ENCODE measurements at regions not wholly inside any gene's neighbourhood (a gene's known extent, or its start where the extent isn't known, plus 50 kb on each side); places are given as distances from the start of the nearest gene placed in this dataset.

DNA sequence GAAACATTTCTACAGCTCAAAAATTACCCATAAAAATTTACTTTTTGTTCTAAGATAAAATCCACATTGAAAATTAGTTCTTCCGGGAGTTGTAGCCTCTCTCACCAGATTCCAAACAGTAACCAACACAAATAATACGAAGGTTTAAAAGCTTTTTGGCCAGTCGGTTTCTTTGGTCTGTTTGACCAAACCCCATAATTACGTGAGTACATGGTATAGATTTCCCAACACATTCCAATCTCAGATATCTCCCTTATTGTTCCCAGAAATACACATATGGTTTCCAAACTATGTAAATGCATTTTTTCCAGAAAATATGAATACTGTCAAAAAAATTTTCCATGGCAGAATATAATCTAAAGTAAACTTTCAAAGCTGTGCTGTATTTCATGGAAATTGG lies 722.0 kb downstream of the KCNJ2 start:
- Histone ChIP-seq H3K36me3 (no peaks in the 10 kb centered on the region), H3K4me1 (no peaks in the 10 kb centered on the region), H3K4me3 (no peak overlapping the region), H3K9me3 (no peaks in the 10 kb centered on the region), H3K27ac (no peak overlapping the region), H3K27me3 (no peaks in the 10 kb centered on the region)
- intact Hi-C loops (cut with DNase I; ENCODE audit: low total_unique reads): no loop called here
- TF ChIP-seq, protein P1, sequence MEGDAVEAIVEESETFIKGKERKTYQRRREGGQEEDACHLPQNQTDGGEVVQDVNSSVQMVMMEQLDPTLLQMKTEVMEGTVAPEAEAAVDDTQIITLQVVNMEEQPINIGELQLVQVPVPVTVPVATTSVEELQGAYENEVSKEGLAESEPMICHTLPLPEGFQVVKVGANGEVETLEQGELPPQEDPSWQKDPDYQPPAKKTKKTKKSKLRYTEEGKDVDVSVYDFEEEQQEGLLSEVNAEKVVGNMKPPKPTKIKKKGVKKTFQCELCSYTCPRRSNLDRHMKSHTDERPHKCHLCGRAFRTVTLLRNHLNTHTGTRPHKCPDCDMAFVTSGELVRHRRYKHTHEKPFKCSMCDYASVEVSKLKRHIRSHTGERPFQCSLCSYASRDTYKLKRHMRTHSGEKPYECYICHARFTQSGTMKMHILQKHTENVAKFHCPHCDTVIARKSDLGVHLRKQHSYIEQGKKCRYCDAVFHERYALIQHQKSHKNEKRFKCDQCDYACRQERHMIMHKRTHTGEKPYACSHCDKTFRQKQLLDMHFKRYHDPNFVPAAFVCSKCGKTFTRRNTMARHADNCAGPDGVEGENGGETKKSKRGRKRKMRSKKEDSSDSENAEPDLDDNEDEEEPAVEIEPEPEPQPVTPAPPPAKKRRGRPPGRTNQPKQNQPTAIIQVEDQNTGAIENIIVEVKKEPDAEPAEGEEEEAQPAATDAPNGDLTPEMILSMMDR (IDR thresholded peaks at IDR 0.05): no peak
- TF ChIP-seq POLR2A (IDR thresholded peaks at IDR 0.05): no peak
- no peak for DNase-seq

DNA sequence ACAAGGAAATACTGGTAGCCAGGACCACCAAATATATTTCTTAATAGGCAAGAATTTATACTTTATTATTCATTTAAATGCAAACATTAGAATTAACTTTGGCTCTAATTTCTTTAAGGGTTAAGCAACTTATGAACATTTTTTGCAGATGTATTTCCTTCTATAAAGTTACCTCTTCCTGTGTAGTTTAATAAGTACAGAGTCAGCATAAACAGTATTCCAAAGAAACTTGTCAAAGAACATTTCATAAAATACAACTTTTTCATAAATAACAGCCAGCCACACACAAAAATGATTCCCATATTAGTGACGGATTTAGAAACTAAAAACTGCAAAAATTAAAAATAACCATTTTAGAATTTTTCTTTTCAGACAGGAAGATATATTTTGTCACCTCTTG lies 723.2 kb downstream of the KCNJ2 start:
- DNase-seq: no peak
- no peaks in the 10 kb centered on the region for H3K9me3 ChIP-seq
- no peaks in the 10 kb centered on the region for H3K27me3 ChIP-seq
- no peak overlapping the region for H3K4me3 ChIP-seq
- intact Hi-C loops (cut with DNase I; ENCODE audit: low total_unique reads): no loop called here
- H3K27ac ChIP-seq: no peak overlapping the region
- no peaks in the 10 kb centered on the region for H3K4me1 ChIP-seq
- H3K36me3 ChIP-seq: no peaks in the 10 kb centered on the region
- no peak for TF ChIP-seq POLR2A (IDR thresholded peaks at IDR 0.05)
- TF ChIP-seq, protein P1 (IDR thresholded peaks at IDR 0.05): no peak

DNA sequence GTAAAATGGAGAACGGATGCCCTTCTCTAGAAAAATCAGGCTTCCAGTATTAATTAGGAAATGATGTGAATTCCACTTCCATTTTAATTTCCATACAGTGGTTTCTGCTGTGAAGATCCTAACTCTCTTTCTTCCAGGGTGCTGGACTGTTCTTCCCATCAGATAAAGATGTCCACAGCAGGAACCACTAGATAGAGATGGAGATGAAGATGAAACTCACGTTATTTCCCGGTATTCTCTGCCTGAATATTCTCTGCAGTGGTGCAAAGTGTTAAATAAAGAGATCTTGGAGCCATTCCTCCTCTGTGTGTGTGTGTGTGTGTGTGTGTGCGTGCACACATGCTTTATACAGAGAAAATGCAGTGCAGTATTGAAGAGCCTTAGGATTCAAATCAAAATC lies 727.5 kb downstream of the KCNJ2 start:
- intact Hi-C loops (cut with DNase I; ENCODE audit: low total_unique reads): no loop called here
- Histone ChIP-seq H3K9me3 (no peaks in the 10 kb centered on the region), H3K36me3 (no peaks in the 10 kb centered on the region), H3K4me1 (no peaks in the 10 kb centered on the region), H3K4me3 (no peak overlapping the region), H3K27ac (no peak overlapping the region), H3K27me3 (no peaks in the 10 kb centered on the region)
- no peak for DNase-seq
- no peak for TF ChIP-seq POLR2A (IDR thresholded peaks at IDR 0.05)
- TF ChIP-seq, protein P1 (IDR thresholded peaks at IDR 0.05): no peak

DNA sequence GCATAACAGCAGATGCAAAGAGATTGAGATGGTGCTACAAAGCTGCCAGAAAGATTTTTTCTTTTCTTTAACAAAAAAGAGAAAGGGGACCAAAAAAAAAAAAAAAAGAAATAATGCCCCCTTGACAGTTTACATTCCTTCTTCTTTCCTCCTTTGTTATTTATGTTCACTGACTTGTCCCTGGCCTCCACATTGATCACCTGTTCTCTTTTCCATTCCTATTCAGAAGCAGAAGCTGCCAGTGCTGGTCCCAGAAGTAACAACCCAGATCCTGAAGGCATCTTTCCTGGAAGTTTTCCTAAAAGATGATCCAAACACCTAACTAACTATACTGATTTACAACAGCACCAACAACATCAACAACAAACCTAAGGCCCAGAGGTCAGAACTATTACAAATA lies 728.1 kb downstream of the KCNJ2 start:
- no peaks in the 10 kb centered on the region for H3K27me3 ChIP-seq
- intact Hi-C loops (cut with DNase I; ENCODE audit: low total_unique reads): no loop called here

DNA sequence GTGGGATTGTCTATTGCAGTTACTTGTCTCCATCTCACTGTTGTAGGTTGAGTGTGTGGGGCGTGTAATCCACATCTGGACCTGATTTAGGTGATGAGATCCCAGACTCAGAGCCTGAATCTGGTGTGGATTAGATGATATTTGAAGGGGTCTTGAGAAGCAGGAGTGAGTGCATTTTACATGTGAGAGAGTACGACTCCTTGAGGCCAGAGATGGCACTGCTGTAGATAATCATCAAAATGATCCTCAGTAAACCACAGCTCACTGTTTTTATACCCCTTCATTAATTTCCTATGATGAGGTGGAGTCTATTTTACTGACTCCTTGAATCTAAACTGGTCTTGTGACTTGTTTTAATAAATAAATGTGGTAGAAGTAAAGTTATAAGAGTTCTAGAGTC lies 732.5 kb downstream of the KCNJ2 start:
- Histone ChIP-seq H3K4me3 (no peak overlapping the region), H3K27me3 (no peaks in the 10 kb centered on the region), H3K4me1 (no peaks in the 10 kb centered on the region), H3K27ac (no peak overlapping the region), H3K9me3 (no peaks in the 10 kb centered on the region), H3K36me3 (no peaks in the 10 kb centered on the region)
- TF ChIP-seq, protein P1 (IDR thresholded peaks at IDR 0.05): no peak
- no peak for TF ChIP-seq POLR2A (IDR thresholded peaks at IDR 0.05)
- intact Hi-C loops (cut with DNase I; ENCODE audit: low total_unique reads): no loop called here
- no peak for DNase-seq

More for the DNA sequence above, 728.1 kb downstream of the KCNJ2 start:
- no peaks in the 10 kb centered on the region for H3K36me3 ChIP-seq
- H3K4me3 ChIP-seq: no peak overlapping the region
- H3K9me3 ChIP-seq: no peaks in the 10 kb centered on the region
- H3K27ac ChIP-seq: no peak overlapping the region
- no peak for DNase-seq
- no peak for TF ChIP-seq POLR2A (IDR thresholded peaks at IDR 0.05)
- TF ChIP-seq, protein P1 (IDR thresholded peaks at IDR 0.05): no peak
- H3K4me1 ChIP-seq: no peaks in the 10 kb centered on the region

Data from uterus (tissue), 3 donors.